K562 (cell line): ENCODE measurements at regions not wholly inside any gene's neighbourhood (a gene's known extent, or its start where the extent isn't known, plus 50 kb on each side); places are given as distances from the start of the nearest gene placed in this dataset.

ENCODE experiments used
- ATAC-seq: fragments of 200-7000 bp; cut with Tn5 transposase; 3 replicates; pipeline ENCODE4 v1.9.1; 2020; ENCODE audit warnings: moderate library complexity
- BruUV-seq: library from RNA; stranded (reverse); fragments of 400-500 nt; replicated peaks from 2 replicates; lab custom pipeline; 2021; lab: Mats Ljungman, UMichigan
- CTCF ChIA-PET: fragments of 300-600 bp; formaldehyde crosslinking; extraction: SDS; loops from one replicate; lab custom pipeline; 2021; ENCODE audit warnings: low intra/inter-chr PET ratio; lab: Yijun Ruan, JAX
- POLR2A ChIA-PET: fragments of 300-600, 350-650 bp; sonication (Branson Sonifier 250); formaldehyde crosslinking; extraction: SDS; loops from one replicate; lab custom pipeline; 2021; ENCODE audit warnings: antibody characterized with exemption, inconsistent platforms; lab: Yijun Ruan, JAX
- DNase-seq, 4 experiments: peaks; one replicate each; pipeline versions ENCODE4 v3.0.0 to v3.0.0-alpha.2; 2011 to 2018; ENCODE audit warnings: low spot score in 3 of 4, mixed read lengths in 3 of 4; ENCODE audit errors: extremely low read depth in 1 of 4
- FAIRE-seq: peaks from 2 replicates; lab custom pipeline; 2011; peaks lifted over from hg19 to GRCh38; lab: Jason Lieb, UNC
- H2AFZ ChIP-seq: 2 replicates; pipeline ENCODE4 v1.6.0; 2011; ENCODE audit warnings: low read depth, low read length, control low read depth, inconsistent platforms
- H3K27ac ChIP-seq: fragments of 200-600 bp; 3 replicates; pipeline ENCODE4 v1.8.0; 2011; ENCODE audit warnings: low read depth, mild to moderate bottlenecking, control low read depth, inconsistent platforms, low read length, moderate library complexity, mixed read lengths; ENCODE audit errors: extremely low read depth
- H3K27me3 ChIP-seq, 2 experiments: fragments of 300-600 bp in 1 of 2; 2 replicates in 1 of 2; 3 replicates in 1 of 2; pipeline versions ENCODE4 v1.6.0 to v1.8.0; 2011; ENCODE audit warnings: inconsistent platforms in 2 of 2, low read length in 2 of 2, mild to moderate bottlenecking in 1 of 2, mixed read lengths in 1 of 2, moderate library complexity in 1 of 2; ENCODE audit not compliant: control insufficient read depth in 2 of 2, insufficient read depth in 2 of 2
- H3K36me3 ChIP-seq: fragments of 300-600 bp; 3 replicates; pipeline ENCODE4 v1.8.0; 2011; ENCODE audit warnings: mild to moderate bottlenecking, low read length, inconsistent platforms; ENCODE audit not compliant: control insufficient read depth, insufficient read depth
- H3K4me1 ChIP-seq, 2 experiments: fragments of 200-600 bp in 1 of 2; replicated peaks in 1 of 2; 2 replicates in 1 of 2; 3 replicates in 1 of 2; pipeline versions ENCODE4 v1.5.1 to v1.8.0; 2011; ENCODE audit warnings: inconsistent platforms in 2 of 2, low read length in 2 of 2, mild to moderate bottlenecking in 1 of 2, mixed read lengths in 1 of 2, moderate library complexity in 1 of 2; ENCODE audit not compliant: control insufficient read depth in 2 of 2, insufficient read depth in 2 of 2
- H3K4me2 ChIP-seq: 2 replicates; pipeline ENCODE4 v1.6.1; 2011; ENCODE audit warnings: low read length, control low read depth, inconsistent platforms, mixed read lengths; ENCODE audit not compliant: insufficient read depth
- H3K4me3 ChIP-seq: fragments of 200-600 bp; sonication (generic), shearing (Covaris generic); 2 replicates; pipeline ENCODE4 v1.5.1; 2016; ENCODE audit warnings: control low read depth, inconsistent platforms
- H3K79me2 ChIP-seq: fragments of 200-600 bp; 3 replicates; pipeline ENCODE4 v1.8.0; 2011; ENCODE audit warnings: low read length, inconsistent platforms; ENCODE audit not compliant: control insufficient read depth, insufficient read depth
- H3K9ac ChIP-seq, 2 experiments: 2 replicates each; pipeline versions ENCODE4 v1.6.0 to v1.6.1; 2011; ENCODE audit warnings: low read depth in 2 of 2, low read length in 2 of 2, control low read depth in 1 of 2, inconsistent platforms in 1 of 2, mild to moderate bottlenecking in 1 of 2, mixed read lengths in 1 of 2; ENCODE audit not compliant: insufficient read depth in 1 of 2
- H3K9me1 ChIP-seq: one replicate; pipeline ENCODE4 v1.6.0; 2011; ENCODE audit warnings: inconsistent platforms, mild to moderate bottlenecking, low read length, moderate library complexity; ENCODE audit not compliant: control insufficient read depth, insufficient read depth
- H3K9me3 ChIP-seq: replicated peaks from 2 replicates; pipeline ENCODE4 v1.5.1; 2011; ENCODE audit warnings: low read depth, low read length, inconsistent platforms; ENCODE audit not compliant: control insufficient read depth, insufficient read depth
- H4K20me1 ChIP-seq: replicated peaks from 2 replicates; pipeline ENCODE4 v1.6.1; 2011; ENCODE audit warnings: low read length, inconsistent platforms, mixed read lengths; ENCODE audit not compliant: control insufficient read depth, insufficient read depth
- CEBPG ChIP-seq, 3 experiments: fragments of 200-800 bp in 1 of 3; sonication (Bioruptor generic) in 1 of 3; sonication (generic) in 1 of 3; formaldehyde crosslinking in 1 of 3; IDR thresholded peaks in 2 of 3; conservative IDR thresholded peaks in 1 of 3; 2 replicates each; pipeline versions ENCODE4 v1.6.1 to v1.8.0; 2016 to 2022; ENCODE audit warnings: missing compliant biosample characterization in 2 of 3, missing genetic modification characterization in 2 of 3, mild to moderate bottlenecking in 1 of 3, missing genetic modification reagents in 1 of 3
- DPF2 ChIP-seq: fragments of 450-650 bp; IDR thresholded peaks from 2 replicates; pipeline ENCODE4 v1.6.1; 2016
- EP400 ChIP-seq: fragments of 450-650 bp; IDR thresholded peaks from 2 replicates; pipeline ENCODE4 v1.6.1; 2017; ENCODE audit warnings: antibody characterized with exemption, mild to moderate bottlenecking, moderate library complexity
- HMG20B ChIP-seq: fragments of 250-450 bp; sonication (Bioruptor Pico); IDR thresholded peaks from 2 replicates; pipeline ENCODE4 v1.5.0; 2021; ENCODE audit warnings: mild to moderate bottlenecking
- HNRNPK ChIP-seq: fragments of 200-400 bp; formaldehyde crosslinking; IDR thresholded peaks from one replicate; pipeline ENCODE4 v1.6.1; 2018; ENCODE audit warnings: mild to moderate bottlenecking, low read depth, low read length; ENCODE audit not compliant: poor library complexity, severe bottlenecking
- IRF9 ChIP-seq: fragments of 450-650 bp; IDR thresholded peaks from 2 replicates; pipeline ENCODE4 v1.6.1; 2016; ENCODE audit warnings: missing biosample characterization, missing genetic modification characterization
- NFIX ChIP-seq: fragments of 250-450 bp; sonication (Bioruptor Pico); IDR thresholded peaks from 2 replicates; pipeline ENCODE4 v1.4.0; 2020; ENCODE audit warnings: low read depth, mild to moderate bottlenecking, moderate library complexity
- NFYB ChIP-seq: IDR thresholded peaks from 2 replicates; pipeline ENCODE4 v1.6.1; 2011; ENCODE audit warnings: mild to moderate bottlenecking, moderate library complexity; ENCODE audit not compliant: insufficient read length; ENCODE audit errors: extremely low read depth
- NUFIP1 ChIP-seq: fragments of 450-650 bp; IDR thresholded peaks from 2 replicates; pipeline ENCODE4 v1.6.1; 2018; ENCODE audit not compliant: partially characterized antibody
- PTBP1 ChIP-seq: fragments of 200-400 bp; formaldehyde crosslinking; IDR thresholded peaks from 2 replicates; pipeline ENCODE4 v1.6.1; 2017; ENCODE audit warnings: low read depth, low read length
- TCFL5 ChIP-seq: fragments of 250-450 bp; sonication (Bioruptor Pico); conservative IDR thresholded peaks from 2 replicates; pipeline ENCODE4 v1.6.1; 2021; ENCODE audit warnings: mild to moderate bottlenecking, moderate library complexity, matching md5 sums
- ZFP30 ChIP-seq: fragments of 250-450 bp; sonication (Bioruptor Pico); IDR thresholded peaks from 2 replicates; pipeline ENCODE4 v1.8.0; 2022; ENCODE audit warnings: moderate library complexity, mild to moderate bottlenecking, inconsistent platforms, borderline replicate concordance
- ZNF174 ChIP-seq: fragments of 250-450 bp; sonication (Bioruptor Pico); IDR thresholded peaks from 2 replicates; pipeline ENCODE4 v1.4.0; 2020; ENCODE audit warnings: mild to moderate bottlenecking
- ZNF274 ChIP-seq: IDR thresholded peaks from 2 replicates; pipeline ENCODE4 v1.6.1; 2011; ENCODE audit warnings: low read depth, mild to moderate bottlenecking, low read length, moderate library complexity, borderline replicate concordance
- ZNF347 ChIP-seq: fragments of 450-650 bp; formaldehyde crosslinking; IDR thresholded peaks from 2 replicates; pipeline ENCODE4 v1.4.0; 2020; ENCODE audit warnings: low read depth, mild to moderate bottlenecking, moderate library complexity
- ZNF408 ChIP-seq: fragments of 250-450 bp; sonication (Bioruptor Pico); IDR thresholded peaks from 2 replicates; pipeline ENCODE4 v1.4.0; 2020; ENCODE audit warnings: low read depth, mild to moderate bottlenecking, moderate library complexity
- ZSCAN29 ChIP-seq: fragments of 450-650 bp; IDR thresholded peaks from 2 replicates; pipeline ENCODE4 v1.6.1; 2017
- in situ Hi-C: fragments of 300-500 bp; cut with MboI; formaldehyde crosslinking; loops from 4 replicates; pipeline ENCODE4 v1.15.0; 2018; ENCODE audit warnings: inconsistent platforms, mixed read lengths
- intact Hi-C: fragments of 100-400 bp; cut with micrococcal nuclease; formaldehyde crosslinking; loops from 2 replicates; pipeline ENCODE4 v1.14.2; 2022
- TF ChIP-seq, protein P1 (sequence below): fragments of 450-650 bp; IDR thresholded peaks from 2 replicates; pipeline ENCODE4 v1.6.1; 2016; ENCODE audit warnings: mild to moderate bottlenecking
- TF ChIP-seq, protein P2 (sequence below): fragments of 250-450 bp; sonication (Bioruptor Pico); IDR thresholded peaks from 2 replicates; pipeline ENCODE4 v1.8.0; 2022; ENCODE audit warnings: moderate library complexity, mild to moderate bottlenecking, inconsistent platforms
- TF ChIP-seq, protein P3 (sequence below): fragments of 250-450 bp; sonication (Bioruptor Pico); IDR thresholded peaks from 2 replicates; pipeline ENCODE4 v1.5.0; 2021

DNA sequence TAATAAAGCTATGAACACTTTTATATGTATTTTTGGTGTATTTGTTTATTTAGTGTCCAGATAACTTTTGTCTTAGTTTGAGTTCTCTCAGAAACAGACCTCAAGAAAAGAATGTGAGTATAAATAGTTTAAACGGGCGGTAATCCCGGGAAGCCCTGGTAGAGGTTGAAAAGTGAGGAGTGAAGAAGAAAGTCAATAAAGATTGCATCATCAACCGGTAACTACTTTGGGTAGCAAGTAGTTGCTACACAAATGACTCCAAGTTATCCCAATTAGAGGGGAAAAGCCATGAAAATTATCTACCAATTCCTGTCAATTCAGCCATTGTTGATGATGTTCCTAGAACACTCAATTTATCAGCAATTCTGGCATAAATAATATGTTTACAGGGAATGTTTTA, 870.3 kb upstream of the RAG2 start (continued):
- TF ChIP-seq, protein P1, sequence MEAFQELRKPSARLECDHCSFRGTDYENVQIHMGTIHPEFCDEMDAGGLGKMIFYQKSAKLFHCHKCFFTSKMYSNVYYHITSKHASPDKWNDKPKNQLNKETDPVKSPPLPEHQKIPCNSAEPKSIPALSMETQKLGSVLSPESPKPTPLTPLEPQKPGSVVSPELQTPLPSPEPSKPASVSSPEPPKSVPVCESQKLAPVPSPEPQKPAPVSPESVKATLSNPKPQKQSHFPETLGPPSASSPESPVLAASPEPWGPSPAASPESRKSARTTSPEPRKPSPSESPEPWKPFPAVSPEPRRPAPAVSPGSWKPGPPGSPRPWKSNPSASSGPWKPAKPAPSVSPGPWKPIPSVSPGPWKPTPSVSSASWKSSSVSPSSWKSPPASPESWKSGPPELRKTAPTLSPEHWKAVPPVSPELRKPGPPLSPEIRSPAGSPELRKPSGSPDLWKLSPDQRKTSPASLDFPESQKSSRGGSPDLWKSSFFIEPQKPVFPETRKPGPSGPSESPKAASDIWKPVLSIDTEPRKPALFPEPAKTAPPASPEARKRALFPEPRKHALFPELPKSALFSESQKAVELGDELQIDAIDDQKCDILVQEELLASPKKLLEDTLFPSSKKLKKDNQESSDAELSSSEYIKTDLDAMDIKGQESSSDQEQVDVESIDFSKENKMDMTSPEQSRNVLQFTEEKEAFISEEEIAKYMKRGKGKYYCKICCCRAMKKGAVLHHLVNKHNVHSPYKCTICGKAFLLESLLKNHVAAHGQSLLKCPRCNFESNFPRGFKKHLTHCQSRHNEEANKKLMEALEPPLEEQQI, result no peak
- TF ChIP-seq HMG20B (CRISPR knock-in tag), result no peak
- no peak for TF ChIP-seq ZNF347 (CRISPR knock-in tag)
- no peak for TF ChIP-seq CEBPG (CRISPR knock-in tag; IDR thresholded peaks at IDR 0.05)
- peak in 1 of 2 experiments; percentile 40; a peak in 1 of 4 replicates for TF ChIP-seq CEBPG (tag; conservative IDR thresholded peaks at IDR 0.05 in 1 of 2, IDR thresholded peaks at IDR 0.05 in 1 of 2)

- H4K20me1 ChIP-seq, result no peaks in the 10 kb centered on the region
- no peak for FAIRE-seq
- H3K79me2 ChIP-seq, result no peaks in the 10 kb centered on the region
- no peak overlapping the region for H2AFZ ChIP-seq
- in situ Hi-C loops, result no loop called here
- no peak for DNase-seq
- POLR2A ChIA-PET, result no interaction called here
- H3K36me3 ChIP-seq, result no peaks in the 10 kb centered on the region
- H3K27ac ChIP-seq, result no peak overlapping the region
- H3K9ac ChIP-seq, result no peak overlapping the region
- no peaks in the 10 kb centered on the region for H3K9me1 ChIP-seq
- H3K4me1 ChIP-seq, result no peaks in the 10 kb centered on the region
- H3K4me3 ChIP-seq, result no peak overlapping the region
- no peak overlapping the region for H3K4me2 ChIP-seq
- intact Hi-C loops, result no loop called here
- H3K9me3 ChIP-seq, result 0 out of 2 replicates have a peak, but pooled peaks cover 2% of the 10 kb centered on the region
- H3K27me3 ChIP-seq, result no peaks in the 10 kb centered on the region
- ATAC-seq, result no peak
- no TSS peak for BruUV-seq
- CTCF ChIA-PET, result no interaction called here
- TF ChIP-seq, protein P2, sequence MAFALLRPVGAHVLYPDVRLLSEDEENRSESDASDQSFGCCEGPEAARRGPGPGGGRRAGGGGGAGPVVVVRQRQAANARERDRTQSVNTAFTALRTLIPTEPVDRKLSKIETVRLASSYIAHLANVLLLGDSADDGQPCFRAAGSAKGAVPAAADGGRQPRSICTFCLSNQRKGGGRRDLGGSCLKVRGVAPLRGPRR (CRISPR knock-in tag), result no peak
- TF ChIP-seq, protein P3, sequence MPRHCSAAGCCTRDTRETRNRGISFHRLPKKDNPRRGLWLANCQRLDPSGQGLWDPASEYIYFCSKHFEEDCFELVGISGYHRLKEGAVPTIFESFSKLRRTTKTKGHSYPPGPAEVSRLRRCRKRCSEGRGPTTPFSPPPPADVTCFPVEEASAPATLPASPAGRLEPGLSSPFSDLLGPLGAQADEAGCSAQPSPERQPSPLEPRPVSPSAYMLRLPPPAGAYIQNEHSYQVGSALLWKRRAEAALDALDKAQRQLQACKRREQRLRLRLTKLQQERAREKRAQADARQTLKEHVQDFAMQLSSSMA, result no peak
- TF ChIP-seq DPF2, result no peak
- TF ChIP-seq EP400, result no peak
- no peak for TF ChIP-seq NFYB
- no peak for TF ChIP-seq TCFL5 (CRISPR knock-in tag)
- TF ChIP-seq ZNF174, result no peak
- no peak for TF ChIP-seq ZNF408
- no peak for TF ChIP-seq PTBP1
- no peak for TF ChIP-seq ZFP30 (CRISPR knock-in tag)
- TF ChIP-seq NFIX (CRISPR knock-in tag), result no peak
- no peak for TF ChIP-seq NUFIP1
- TF ChIP-seq HNRNPK, result no peak
- TF ChIP-seq IRF9 (tag), result no peak
- TF ChIP-seq ZNF274, result no peak
- no peak for TF ChIP-seq ZSCAN29
These were observed 867.2 kb upstream of the RAG2 start for GRCh38 chr11:37465221-37465620.
